Stimulated activated CD4-positive, alpha-beta T cell treated with anti-CD3 and anti-CD28 coated beads, TNF-alpha, amount 100 ng/mL, for 48 hours (primary cell): ENCODE measurements at regions not wholly inside any gene's neighbourhood (a gene's known extent, or its start where the extent isn't known, plus 50 kb on each side); places are given as distances from the start of the nearest gene placed in this dataset.

Source experiments
- DNase-seq, 3 donors: peaks; one replicate each; pipeline ENCODE4 v3.0.0-alpha.2; 2020; ENCODE audit warnings: low read depth in 3 of 3

GRCh38 chr5:159855476-159856191 is 60.6 kb upstream of the ADRA1B start:
- no peak for DNase-seq

- no peak for DNase-seq
Observed at GRCh38 chr5:159858871-159859270, 57.4 kb upstream of the ADRA1B start.

GRCh38 chr5:159861086-159861485 is 55.2 kb upstream of the ADRA1B start:
- DNase-seq: no peak

- no peak for DNase-seq
Observed at GRCh38 chr5:159864885-159865691, 51.2 kb upstream of the ADRA1B start.

- no peak for DNase-seq
Observed at GRCh38 chr5:159866093-159866492, 50.2 kb upstream of the ADRA1B start.
